ENCODE measurements at regions not wholly inside any gene's neighbourhood (a gene's known extent, or its start where the extent isn't known, plus 50 kb on each side); places are given as distances from the start of the nearest gene placed in this dataset.
"Not testable (repeated sequence)": the region's sequence is repeated elsewhere in the genome, so short reads cannot be mapped to it uniquely, and the experiment has no call there.

- DNase-seq = not testable (repeated sequence)
Observed at GRCh38 chr18:14188751-14189406, 56.6 kb upstream of the ZNF519 start.
